ENCODE measurements at regions not wholly inside any gene's neighbourhood (a gene's known extent, or its start where the extent isn't known, plus 50 kb on each side); places are given as distances from the start of the nearest gene placed in this dataset.

DNA sequence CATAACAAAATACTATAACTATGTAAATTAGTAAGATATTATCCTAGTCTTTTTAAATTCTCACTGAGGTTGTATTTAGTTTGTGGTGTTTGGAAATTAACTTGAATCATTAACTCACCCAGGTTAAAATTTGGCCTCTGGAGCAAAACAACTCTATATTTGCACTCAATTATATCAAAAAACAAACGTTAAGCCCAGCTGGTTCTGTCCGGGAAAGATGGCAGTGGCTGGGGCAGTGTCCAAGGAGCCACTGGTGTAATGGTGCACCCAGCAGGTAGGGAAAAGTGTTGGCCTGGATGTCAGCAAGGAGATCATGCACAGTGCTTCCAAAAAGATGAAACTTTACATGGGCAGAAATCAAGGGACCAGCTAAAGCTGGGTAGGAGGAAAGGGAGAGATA lies 285.3 kb upstream of the CITED2 start:
- H3K4me3 ChIP-seq (ENCODE audit: insufficient read depth in 1 of 2, low read depth in 1 of 2, low read length in 2 of 2) = no peak overlapping the region
- H4K91ac ChIP-seq (ENCODE audit: low read length) = no peak overlapping the region
- WGBS = 87% methylated on average over 2 of the region's 2 CpGs
- H3K9me3 ChIP-seq (ENCODE audit: control insufficient read depth, low read length) = peaks cover 8% of the 10 kb centered on the region
- H3K23ac ChIP-seq (ENCODE audit: low read length in 2 of 2) = no peak overlapping the region
- no peak overlapping the region for H3K27ac ChIP-seq (ENCODE audit: low read length, poor library complexity, severe bottlenecking)
- no peak overlapping the region for H2AFZ ChIP-seq (ENCODE audit: low read depth, low read length)
- H3K4me1 ChIP-seq (ENCODE audit: control insufficient read depth, insufficient read depth, low read depth, low read length) = no peaks in the 10 kb centered on the region
- H2BK15ac ChIP-seq (ENCODE audit: low read depth, poor library complexity, severe bottlenecking) = no peak overlapping the region
- no peaks in the 10 kb centered on the region for H3K27me3 ChIP-seq (ENCODE audit: control insufficient read depth in 1 of 2, insufficient read depth in 1 of 2, low read length in 2 of 2)
- no peak overlapping the region for H2BK5ac ChIP-seq (ENCODE audit: low read depth, low read length, poor library complexity, severe bottlenecking)
- H4K8ac ChIP-seq (ENCODE audit: low read length) = no peak overlapping the region
- no peak overlapping the region for H3K4me2 ChIP-seq (ENCODE audit: low read length, poor library complexity, severe bottlenecking)
- no peak overlapping the region for H2AK5ac ChIP-seq (ENCODE audit: low read length, severe bottlenecking)
- H3K18ac ChIP-seq (ENCODE audit: low read depth in 1 of 2, low read length in 2 of 2) = no peak overlapping the region
- no peak for DNase-seq
- H2BK12ac ChIP-seq (ENCODE audit: low read length in 2 of 2) = no peak overlapping the region
- H3K79me1 ChIP-seq (replicated peaks; ENCODE audit: low read length, poor library complexity, severe bottlenecking) = no peaks in the 10 kb centered on the region
- H3K14ac ChIP-seq (ENCODE audit: low read length in 2 of 2) = no peak overlapping the region
- H3K9ac ChIP-seq (ENCODE audit: low read length) = no peak overlapping the region
- H2BK120ac ChIP-seq (ENCODE audit: low read depth, low read length) = no peak overlapping the region
- no peaks in the 10 kb centered on the region for H3K36me3 ChIP-seq (ENCODE audit: control insufficient read depth in 1 of 2, insufficient read depth in 2 of 2, low read depth in 1 of 2, low read length in 2 of 2)
- no peak overlapping the region for H3K4ac ChIP-seq (ENCODE audit: low read depth in 1 of 2, low read length in 2 of 2)

DNA sequence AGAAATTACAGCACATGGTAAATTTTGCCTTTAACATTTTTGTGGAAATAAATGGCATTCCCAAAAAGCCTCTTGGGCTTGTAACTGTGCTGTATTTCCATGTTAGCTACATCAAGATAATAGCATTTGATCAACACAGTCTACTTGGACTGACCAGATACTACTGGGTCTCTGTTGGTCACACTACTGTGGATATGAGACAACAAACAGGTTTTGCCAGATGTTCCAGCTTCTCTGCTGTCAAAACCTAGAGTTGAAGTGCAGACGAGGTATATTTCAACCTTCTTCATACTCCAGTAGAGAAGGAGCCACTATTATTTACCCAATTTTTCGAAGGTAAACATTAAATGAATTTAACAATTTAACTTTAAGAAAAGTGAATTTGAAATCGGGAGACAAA lies 284.7 kb upstream of the CITED2 start:
- no peak overlapping the region for H3K27ac ChIP-seq (ENCODE audit: low read length, poor library complexity, severe bottlenecking)
- no peaks in the 10 kb centered on the region for H3K27me3 ChIP-seq (ENCODE audit: control insufficient read depth in 1 of 2, insufficient read depth in 1 of 2, low read length in 2 of 2)
- no peak overlapping the region for H4K91ac ChIP-seq (ENCODE audit: low read length)
- H2AK5ac ChIP-seq (ENCODE audit: low read length, severe bottlenecking) = no peak overlapping the region
- H2BK12ac ChIP-seq (ENCODE audit: low read length in 2 of 2) = no peak overlapping the region
- no peak overlapping the region for H3K4ac ChIP-seq (ENCODE audit: low read depth in 1 of 2, low read length in 2 of 2)
- H3K18ac ChIP-seq (ENCODE audit: low read depth in 1 of 2, low read length in 2 of 2) = no peak overlapping the region
- 100% methylated on average over 1 of the region's 3 CpGs for WGBS
- no peak overlapping the region for H2BK15ac ChIP-seq (ENCODE audit: low read depth, poor library complexity, severe bottlenecking)
- no peak overlapping the region for H3K9ac ChIP-seq (ENCODE audit: low read length)
- no peaks in the 10 kb centered on the region for H3K36me3 ChIP-seq (ENCODE audit: control insufficient read depth in 1 of 2, insufficient read depth in 2 of 2, low read depth in 1 of 2, low read length in 2 of 2)
- H2BK5ac ChIP-seq (ENCODE audit: low read depth, low read length, poor library complexity, severe bottlenecking) = no peak overlapping the region
- no peak overlapping the region for H3K23ac ChIP-seq (ENCODE audit: low read length in 2 of 2)
- DNase-seq = no peak
- H2AFZ ChIP-seq (ENCODE audit: low read depth, low read length) = no peak overlapping the region
- no peak overlapping the region for H2BK120ac ChIP-seq (ENCODE audit: low read depth, low read length)
- no peaks in the 10 kb centered on the region for H3K79me1 ChIP-seq (replicated peaks; ENCODE audit: low read length, poor library complexity, severe bottlenecking)
- H3K4me2 ChIP-seq (ENCODE audit: low read length, poor library complexity, severe bottlenecking) = no peak overlapping the region
- H4K8ac ChIP-seq (ENCODE audit: low read length) = no peak overlapping the region
- peaks cover 7% of the 10 kb centered on the region for H3K9me3 ChIP-seq (ENCODE audit: control insufficient read depth, low read length)
- no peak overlapping the region for H3K4me3 ChIP-seq (ENCODE audit: insufficient read depth in 1 of 2, low read depth in 1 of 2, low read length in 2 of 2)
- no peaks in the 10 kb centered on the region for H3K4me1 ChIP-seq (ENCODE audit: control insufficient read depth, insufficient read depth, low read depth, low read length)
- no peak overlapping the region for H3K14ac ChIP-seq (ENCODE audit: low read length in 2 of 2)

DNA sequence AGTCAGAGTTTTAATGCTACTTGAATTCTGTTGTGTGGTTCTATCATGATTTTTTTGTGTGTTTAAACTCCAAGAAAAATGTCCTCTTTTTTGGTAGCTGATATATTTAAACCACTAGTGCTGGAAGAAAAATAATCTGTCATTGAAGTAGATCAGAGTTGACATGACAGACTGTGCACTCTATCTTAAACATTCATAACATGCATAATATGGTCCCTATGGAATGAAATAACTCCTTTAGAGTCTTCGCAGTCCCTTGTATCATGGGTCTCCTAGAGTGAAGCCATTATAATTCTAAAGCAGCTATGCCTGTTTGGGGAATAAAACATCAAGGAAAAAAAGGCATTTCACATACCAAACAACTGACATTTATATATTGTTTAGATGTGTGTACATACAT lies 282.7 kb upstream of the CITED2 start:
- no peaks in the 10 kb centered on the region for H3K36me3 ChIP-seq (ENCODE audit: control insufficient read depth in 1 of 2, insufficient read depth in 2 of 2, low read depth in 1 of 2, low read length in 2 of 2)
- WGBS = no CpG with 5 or more reads among the region's 1 CpG
- no peak overlapping the region for H4K91ac ChIP-seq (ENCODE audit: low read length)
- DNase-seq = no peak
- no peak overlapping the region for H3K4me3 ChIP-seq (ENCODE audit: insufficient read depth in 1 of 2, low read depth in 1 of 2, low read length in 2 of 2)
- H3K27me3 ChIP-seq (ENCODE audit: control insufficient read depth in 1 of 2, insufficient read depth in 1 of 2, low read length in 2 of 2) = no peaks in the 10 kb centered on the region
- no peaks in the 10 kb centered on the region for H3K4me1 ChIP-seq (ENCODE audit: control insufficient read depth, insufficient read depth, low read depth, low read length)
- H2AK5ac ChIP-seq (ENCODE audit: low read length, severe bottlenecking) = no peak overlapping the region
- no peaks in the 10 kb centered on the region for H3K9me3 ChIP-seq (ENCODE audit: control insufficient read depth, low read length)
- no peak overlapping the region for H3K27ac ChIP-seq (ENCODE audit: low read length, poor library complexity, severe bottlenecking)
- no peak overlapping the region for H3K18ac ChIP-seq (ENCODE audit: low read depth in 1 of 2, low read length in 2 of 2)
- no peak overlapping the region for H3K4ac ChIP-seq (ENCODE audit: low read depth in 1 of 2, low read length in 2 of 2)
- H3K79me1 ChIP-seq (replicated peaks; ENCODE audit: low read length, poor library complexity, severe bottlenecking) = no peaks in the 10 kb centered on the region
- H2BK120ac ChIP-seq (ENCODE audit: low read depth, low read length) = no peak overlapping the region
- H3K9ac ChIP-seq (ENCODE audit: low read length) = no peak overlapping the region
- H3K14ac ChIP-seq (ENCODE audit: low read length in 2 of 2) = no peak overlapping the region
- H3K23ac ChIP-seq (ENCODE audit: low read length in 2 of 2) = no peak overlapping the region
- H4K8ac ChIP-seq (ENCODE audit: low read length) = no peak overlapping the region
- H2BK5ac ChIP-seq (ENCODE audit: low read depth, low read length, poor library complexity, severe bottlenecking) = no peak overlapping the region
- no peak overlapping the region for H2BK12ac ChIP-seq (ENCODE audit: low read length in 2 of 2)
- no peak overlapping the region for H3K4me2 ChIP-seq (ENCODE audit: low read length, poor library complexity, severe bottlenecking)
- H2BK15ac ChIP-seq (ENCODE audit: low read depth, poor library complexity, severe bottlenecking) = no peak overlapping the region
- no peak overlapping the region for H2AFZ ChIP-seq (ENCODE audit: low read depth, low read length)

DNA sequence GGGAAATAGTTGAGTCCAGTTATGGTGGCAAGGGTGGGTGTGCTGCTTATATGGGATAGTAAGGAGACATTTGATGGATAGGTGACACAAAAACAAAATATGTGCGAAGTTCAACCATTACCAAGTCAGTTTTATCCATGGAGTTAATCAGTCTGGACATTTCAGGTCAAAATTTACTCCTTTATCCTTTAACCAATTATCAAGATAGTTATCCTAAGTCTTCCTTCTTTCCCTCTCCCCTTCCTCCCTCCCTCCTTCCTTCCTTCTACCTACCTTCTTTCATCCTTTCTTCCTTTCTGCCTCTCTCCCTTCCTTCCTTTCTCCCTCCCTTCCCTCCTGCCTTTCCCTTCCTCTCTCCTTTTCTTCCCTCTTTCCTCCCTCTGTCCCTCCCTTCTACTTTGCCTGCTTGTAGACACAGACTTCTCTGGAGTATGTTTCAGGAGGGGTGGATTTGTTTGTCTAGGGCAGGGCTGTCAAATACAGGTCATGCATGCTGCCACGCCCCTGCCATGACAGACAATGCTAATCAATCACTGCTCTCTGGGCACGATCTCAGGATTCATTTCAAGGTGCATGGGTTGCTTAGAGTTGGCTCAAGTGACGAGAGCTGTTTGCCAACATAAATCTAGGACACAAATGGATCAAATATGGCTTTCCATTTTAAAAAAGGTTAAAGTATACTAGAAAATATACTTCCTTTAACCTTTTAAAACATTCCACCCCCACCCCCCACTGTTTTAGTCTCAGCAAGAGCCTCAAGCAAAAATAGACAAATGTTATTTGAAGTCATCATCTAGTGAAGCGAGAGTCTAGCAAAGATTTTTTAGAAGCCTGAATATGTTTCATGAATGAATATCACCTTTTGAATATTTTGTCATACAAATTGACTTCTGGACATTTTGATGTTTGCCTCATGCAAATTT lies 281.6 kb upstream of the CITED2 start:
- H2BK120ac ChIP-seq (ENCODE audit: low read depth, low read length) = no peak overlapping the region
- H3K36me3 ChIP-seq (ENCODE audit: control insufficient read depth in 1 of 2, insufficient read depth in 2 of 2, low read depth in 1 of 2, low read length in 2 of 2) = no peaks in the 10 kb centered on the region
- no peak overlapping the region for H4K91ac ChIP-seq (ENCODE audit: low read length)
- H3K79me1 ChIP-seq (replicated peaks; ENCODE audit: low read length, poor library complexity, severe bottlenecking) = no peaks in the 10 kb centered on the region
- H3K14ac ChIP-seq (ENCODE audit: low read length in 2 of 2) = no peak overlapping the region
- no peak overlapping the region for H3K4ac ChIP-seq (ENCODE audit: low read depth in 1 of 2, low read length in 2 of 2)
- no peak overlapping the region for H2BK12ac ChIP-seq (ENCODE audit: low read length in 2 of 2)
- no peaks in the 10 kb centered on the region for H3K4me1 ChIP-seq (ENCODE audit: control insufficient read depth, insufficient read depth, low read depth, low read length)
- no peak overlapping the region for H4K8ac ChIP-seq (ENCODE audit: low read length)
- no peak for DNase-seq
- WGBS = 82% methylated on average over 3 of the region's 5 CpGs
- no peak overlapping the region for H2BK15ac ChIP-seq (ENCODE audit: low read depth, poor library complexity, severe bottlenecking)
- H2BK5ac ChIP-seq (ENCODE audit: low read depth, low read length, poor library complexity, severe bottlenecking) = no peak overlapping the region
- no peak overlapping the region for H2AK5ac ChIP-seq (ENCODE audit: low read length, severe bottlenecking)
- H3K4me3 ChIP-seq (ENCODE audit: insufficient read depth in 1 of 2, low read depth in 1 of 2, low read length in 2 of 2) = no peak overlapping the region
- no peaks in the 10 kb centered on the region for H3K9me3 ChIP-seq (ENCODE audit: control insufficient read depth, low read length)
- no peak overlapping the region for H3K23ac ChIP-seq (ENCODE audit: low read length in 2 of 2)
- H3K18ac ChIP-seq (ENCODE audit: low read depth in 1 of 2, low read length in 2 of 2) = no peak overlapping the region
- H3K27ac ChIP-seq (ENCODE audit: low read length, poor library complexity, severe bottlenecking) = no peak overlapping the region
- H3K27me3 ChIP-seq (ENCODE audit: control insufficient read depth in 1 of 2, insufficient read depth in 1 of 2, low read length in 2 of 2) = no peaks in the 10 kb centered on the region
- H2AFZ ChIP-seq (ENCODE audit: low read depth, low read length) = no peak overlapping the region
- H3K4me2 ChIP-seq (ENCODE audit: low read length, poor library complexity, severe bottlenecking) = no peak overlapping the region
- no peak overlapping the region for H3K9ac ChIP-seq (ENCODE audit: low read length)
